LNCAP (cell line): ENCODE measurements at regions not wholly inside any gene's neighbourhood (a gene's known extent, or its start where the extent isn't known, plus 50 kb on each side); places are given as distances from the start of the nearest gene placed in this dataset.

Experiments
- TF ChIP-seq, protein P1 (sequence below): fragments of 450-650 bp; IDR thresholded peaks from 2 replicates; pipeline ENCODE4 v1.5.1; 2017; ENCODE audit warnings: mild to moderate bottlenecking

DNA sequence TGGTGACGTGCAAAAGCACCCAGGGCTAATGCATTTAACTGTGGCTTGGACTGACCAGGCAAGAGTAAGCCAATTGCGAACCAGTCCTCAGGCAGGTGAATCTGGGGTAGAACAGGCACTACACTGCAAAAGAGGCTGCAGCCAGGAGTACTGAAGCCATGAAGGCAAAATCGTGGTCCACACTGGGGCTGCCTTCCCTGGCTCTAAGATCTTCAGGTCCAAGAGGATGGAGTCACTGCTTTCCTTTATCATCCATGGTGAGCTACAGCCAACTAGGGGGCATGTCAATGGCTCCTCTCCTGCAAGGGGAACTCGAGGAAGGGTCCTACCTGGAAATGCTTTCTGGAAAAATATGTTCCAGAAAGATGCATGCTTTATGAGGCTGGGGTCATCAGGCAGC, 100.6 kb upstream of the AJAP1 start:
- TF ChIP-seq, protein P1, sequence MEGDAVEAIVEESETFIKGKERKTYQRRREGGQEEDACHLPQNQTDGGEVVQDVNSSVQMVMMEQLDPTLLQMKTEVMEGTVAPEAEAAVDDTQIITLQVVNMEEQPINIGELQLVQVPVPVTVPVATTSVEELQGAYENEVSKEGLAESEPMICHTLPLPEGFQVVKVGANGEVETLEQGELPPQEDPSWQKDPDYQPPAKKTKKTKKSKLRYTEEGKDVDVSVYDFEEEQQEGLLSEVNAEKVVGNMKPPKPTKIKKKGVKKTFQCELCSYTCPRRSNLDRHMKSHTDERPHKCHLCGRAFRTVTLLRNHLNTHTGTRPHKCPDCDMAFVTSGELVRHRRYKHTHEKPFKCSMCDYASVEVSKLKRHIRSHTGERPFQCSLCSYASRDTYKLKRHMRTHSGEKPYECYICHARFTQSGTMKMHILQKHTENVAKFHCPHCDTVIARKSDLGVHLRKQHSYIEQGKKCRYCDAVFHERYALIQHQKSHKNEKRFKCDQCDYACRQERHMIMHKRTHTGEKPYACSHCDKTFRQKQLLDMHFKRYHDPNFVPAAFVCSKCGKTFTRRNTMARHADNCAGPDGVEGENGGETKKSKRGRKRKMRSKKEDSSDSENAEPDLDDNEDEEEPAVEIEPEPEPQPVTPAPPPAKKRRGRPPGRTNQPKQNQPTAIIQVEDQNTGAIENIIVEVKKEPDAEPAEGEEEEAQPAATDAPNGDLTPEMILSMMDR: no peak

DNA sequence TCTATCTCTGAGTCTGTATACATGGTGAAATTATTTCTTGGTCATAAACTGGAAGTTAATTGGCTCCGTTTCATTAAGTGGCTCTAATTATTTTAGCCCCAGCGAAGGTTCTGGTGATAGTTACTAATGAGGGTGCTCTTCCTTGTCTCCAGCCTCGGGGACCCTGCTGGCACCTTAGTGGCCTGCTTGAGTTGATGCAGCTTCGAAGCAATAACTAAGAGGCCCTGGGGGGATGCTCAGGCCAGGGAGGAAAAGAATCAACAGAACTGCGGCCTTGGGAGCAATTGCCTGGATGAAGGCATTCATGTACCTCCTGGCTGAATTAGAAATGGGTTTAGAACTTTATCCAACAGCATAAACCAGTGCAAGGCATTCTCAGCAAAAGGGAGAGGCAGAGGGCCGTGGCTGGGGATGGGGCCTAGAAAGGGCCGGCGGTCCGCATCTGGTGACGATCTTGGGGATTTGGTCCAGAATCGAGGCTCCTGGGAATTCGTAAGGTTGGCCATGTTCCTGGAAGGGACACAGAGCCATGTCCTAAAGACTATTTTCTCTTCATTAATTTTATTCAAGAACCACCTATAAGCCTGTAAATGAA, 100.0 kb upstream of the AJAP1 start:
- TF ChIP-seq, protein P1: no peak

DNA sequence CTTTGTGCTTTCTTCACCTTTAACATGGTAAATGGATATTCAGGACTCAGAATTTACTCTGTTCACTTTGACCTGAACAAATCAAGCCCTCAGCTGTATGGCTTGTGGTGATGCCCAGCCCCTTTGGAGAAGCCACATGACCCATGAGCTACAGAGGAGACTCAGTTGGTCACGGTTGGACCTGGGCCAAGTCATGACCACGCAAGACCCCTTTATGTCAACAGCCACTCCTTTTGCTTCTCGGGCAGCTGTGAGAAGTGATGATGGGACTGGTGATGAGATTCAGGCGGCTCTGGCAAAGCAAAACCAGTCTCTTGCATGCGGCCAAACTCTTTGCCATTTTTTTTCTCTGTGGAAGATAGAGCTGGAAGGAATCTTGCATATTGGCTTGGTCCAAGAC, 96.5 kb upstream of the AJAP1 start:
- TF ChIP-seq, protein P1: no peak

DNA sequence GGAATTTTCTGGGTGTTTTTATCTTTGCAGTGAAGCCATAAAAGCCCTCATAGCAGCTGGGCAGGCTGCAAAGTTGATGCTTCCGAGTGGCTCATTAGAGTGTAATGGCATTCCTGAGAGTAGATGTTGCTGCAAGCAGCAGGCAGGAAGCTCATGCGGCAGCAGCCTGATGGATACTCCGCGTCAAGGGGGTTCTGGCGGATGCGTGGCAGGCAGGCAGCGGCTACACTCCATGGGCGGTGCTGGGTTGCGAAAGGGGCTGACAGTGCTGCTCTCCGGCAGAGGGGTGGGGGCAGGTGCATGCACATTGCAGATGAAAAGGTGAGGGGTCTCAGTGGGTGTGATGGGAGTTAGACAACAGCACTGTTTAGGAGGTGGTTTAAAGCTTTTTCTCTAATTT, 93.2 kb upstream of the AJAP1 start:
- TF ChIP-seq, protein P1: no peak

DNA sequence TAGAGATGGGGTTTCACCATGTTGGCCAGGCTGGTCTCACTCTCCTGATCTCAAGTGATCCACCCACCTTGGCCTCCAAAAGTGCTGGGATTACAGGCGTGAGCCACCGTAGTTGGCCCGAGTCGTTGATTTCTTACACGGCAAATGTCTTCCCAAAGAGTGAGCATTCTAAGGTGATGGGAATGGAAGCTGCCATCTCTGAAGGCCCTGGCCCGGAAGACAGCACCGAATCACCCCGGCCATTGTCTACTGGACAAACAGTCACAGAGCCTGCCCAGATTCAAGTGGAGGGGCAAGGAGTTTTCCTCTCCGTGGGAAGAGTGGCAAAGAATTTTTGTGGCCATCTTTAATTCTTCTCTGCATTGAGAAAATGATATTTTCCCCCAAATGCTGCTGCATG, 92.1 kb upstream of the AJAP1 start:
- TF ChIP-seq, protein P1: no peak

DNA sequence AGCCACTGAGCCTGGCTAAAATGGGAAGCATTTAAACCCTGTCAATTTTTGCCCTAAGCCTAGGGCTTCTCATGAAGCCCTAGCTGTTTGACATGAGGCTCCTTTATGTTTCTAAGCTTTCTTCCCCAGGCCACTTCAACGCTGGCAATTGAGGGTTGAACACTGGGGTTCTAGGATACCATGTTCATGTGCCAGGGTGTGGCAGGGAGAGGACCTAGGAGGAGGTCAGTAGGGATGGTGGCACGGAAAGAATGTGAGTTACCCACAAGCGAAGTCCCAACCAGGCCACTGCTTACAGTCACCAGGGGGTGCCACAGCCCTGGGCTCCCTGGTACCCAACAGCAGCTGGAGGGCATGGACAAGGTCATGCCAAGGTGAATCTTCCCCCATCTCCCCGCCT, 90.8 kb upstream of the AJAP1 start:
- TF ChIP-seq, protein P1: no peak

DNA sequence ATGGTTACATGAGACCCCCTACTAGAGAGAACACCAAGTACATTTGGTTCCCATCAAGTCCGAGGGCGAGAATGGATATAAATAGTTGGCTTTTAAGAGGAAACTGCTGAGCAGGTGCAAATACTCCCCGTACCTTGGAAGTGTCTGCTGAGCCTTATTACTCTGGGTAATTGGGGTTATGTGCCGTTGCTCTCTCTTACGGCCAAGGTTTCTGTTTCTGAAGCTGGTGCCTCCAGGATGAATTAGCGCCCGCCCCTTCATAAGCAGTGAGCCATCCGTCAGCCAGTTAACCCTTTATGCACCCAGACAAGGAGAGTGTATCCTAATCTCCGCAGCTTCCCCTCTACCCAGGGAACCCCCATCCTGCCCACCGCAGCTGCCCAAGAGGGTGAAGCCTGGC, 90.4 kb upstream of the AJAP1 start:
- TF ChIP-seq, protein P1: no peak

DNA sequence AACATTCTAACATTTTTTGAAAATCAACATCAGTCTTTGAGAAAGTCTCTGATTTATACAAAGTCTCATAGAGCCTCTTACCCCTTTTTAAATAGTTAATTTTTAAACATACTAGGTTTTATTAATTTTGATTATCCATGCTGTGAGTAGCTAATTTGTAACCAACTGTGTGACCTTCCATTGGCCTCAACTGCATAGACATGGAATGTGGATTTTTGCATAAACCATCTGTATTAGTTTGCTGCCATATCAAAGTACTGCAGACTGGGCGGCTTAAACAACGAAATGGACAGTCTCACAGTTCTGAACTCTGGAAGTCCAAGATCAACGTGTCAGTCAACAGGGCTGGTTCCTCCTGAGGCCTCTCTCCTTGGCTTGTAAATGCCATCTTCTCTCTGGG, 89.2 kb upstream of the AJAP1 start:
- TF ChIP-seq, protein P1: no peak
